ENCODE measurements at regions not wholly inside any gene's neighbourhood (a gene's known extent, or its start where the extent isn't known, plus 50 kb on each side); places are given as distances from the start of the nearest gene placed in this dataset.

GRCh38 chr18:40179729-40180461 is 1775.1 kb upstream of the PIK3C3 start:
- H3K36me3 ChIP-seq = no peaks in the 10 kb centered on the region
- TF ChIP-seq CTCF (IDR thresholded peaks at IDR 0.05; ENCODE audit: low read depth, low read length) = no peak
- no peak overlapping the region for H3K4me3 ChIP-seq
- no peaks in the 10 kb centered on the region for H3K9me3 ChIP-seq (ENCODE audit: low read depth)
- no peak overlapping the region for H3K27ac ChIP-seq
- DNase-seq (ENCODE audit: low read depth in 1 of 2, low spot score in 1 of 2) = no peak
- H3K27me3 ChIP-seq = no peaks in the 10 kb centered on the region
- H3K4me1 ChIP-seq (ENCODE audit: low read depth) = no peaks in the 10 kb centered on the region

DNA sequence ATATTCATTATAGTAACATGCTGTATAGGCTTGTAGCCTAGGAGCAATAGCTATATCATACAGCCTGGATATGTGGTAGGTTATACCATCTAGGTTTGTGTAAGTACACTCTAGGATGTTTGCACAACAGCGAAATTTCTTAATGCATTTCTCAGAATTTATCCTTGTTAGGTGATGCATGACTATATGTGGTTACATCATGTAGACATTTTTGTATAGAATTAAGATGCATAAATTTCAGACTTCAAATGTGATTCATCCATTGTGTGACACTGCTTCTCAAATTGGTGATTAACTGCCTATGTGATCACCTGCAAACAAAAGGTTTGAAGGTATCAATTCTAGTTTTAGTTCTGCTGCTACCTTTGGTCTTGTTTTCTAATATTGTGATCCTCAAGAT is 1787.0 kb upstream of the PIK3C3 start:
- no peaks in the 10 kb centered on the region for H3K27me3 ChIP-seq
- no peaks in the 10 kb centered on the region for H3K9me3 ChIP-seq (ENCODE audit: low read depth)
- no peaks in the 10 kb centered on the region for H3K36me3 ChIP-seq
- H3K4me3 ChIP-seq = no peak overlapping the region
- H3K27ac ChIP-seq = no peak overlapping the region
- TF ChIP-seq CTCF (IDR thresholded peaks at IDR 0.05; ENCODE audit: low read depth, low read length) = no peak
- peaks cover 4% of the 10 kb centered on the region for H3K4me1 ChIP-seq (ENCODE audit: low read depth)
- no peak for DNase-seq (ENCODE audit: low read depth in 1 of 2, low spot score in 1 of 2)

GRCh38 chr18:40163254-40163653 is 1791.8 kb upstream of the PIK3C3 start:
- Histone ChIP-seq H3K4me1 (ENCODE audit: low read depth) (no peaks in the 10 kb centered on the region), H3K36me3 (no peaks in the 10 kb centered on the region), H3K4me3 (no peak overlapping the region), H3K27me3 (no peaks in the 10 kb centered on the region), H3K27ac (no peak overlapping the region), H3K9me3 (ENCODE audit: low read depth) (no peaks in the 10 kb centered on the region)
- DNase-seq (ENCODE audit: low read depth in 1 of 2, low spot score in 1 of 2) = no peak
- TF ChIP-seq CTCF (IDR thresholded peaks at IDR 0.05; ENCODE audit: low read depth, low read length) = no peak

GRCh38 chr18:40160361-40160760 is 1794.7 kb upstream of the PIK3C3 start:
- Histone ChIP-seq H3K27me3 (no peaks in the 10 kb centered on the region), H3K36me3 (no peaks in the 10 kb centered on the region), H3K4me1 (ENCODE audit: low read depth) (no peaks in the 10 kb centered on the region), H3K27ac (no peak overlapping the region), H3K4me3 (no peak overlapping the region), H3K9me3 (ENCODE audit: low read depth) (no peaks in the 10 kb centered on the region)
- no peak for DNase-seq (ENCODE audit: low read depth in 1 of 2, low spot score in 1 of 2)
- TF ChIP-seq CTCF (IDR thresholded peaks at IDR 0.05; ENCODE audit: low read depth, low read length) = no peak

- H3K4me3 ChIP-seq = no peak overlapping the region
- DNase-seq (ENCODE audit: low read depth in 1 of 2, low spot score in 1 of 2) = peak; percentile 44 to 68
These were observed 1795.7 kb upstream of the PIK3C3 start for GRCh38 chr18:40159141-40160017.

More at GRCh38 chr18:40159141-40160017, 1795.7 kb upstream of the PIK3C3 start:
- H3K27ac ChIP-seq = no peak overlapping the region
- peak; percentile 70 for TF ChIP-seq CTCF (IDR thresholded peaks at IDR 0.05; ENCODE audit: low read depth, low read length)
- no peaks in the 10 kb centered on the region for H3K4me1 ChIP-seq (ENCODE audit: low read depth)
- H3K27me3 ChIP-seq = no peaks in the 10 kb centered on the region
- no peaks in the 10 kb centered on the region for H3K9me3 ChIP-seq (ENCODE audit: low read depth)
- H3K36me3 ChIP-seq = no peaks in the 10 kb centered on the region

Measured in cardiac muscle cell (in vitro differentiated cells and primary cell).